Fibroblast of villous mesenchyme (primary cell): ENCODE measurements at regions not wholly inside any gene's neighbourhood (a gene's known extent, or its start where the extent isn't known, plus 50 kb on each side); places are given as distances from the start of the nearest gene placed in this dataset.

Experiments
- DNase-seq: peaks from one replicate; pipeline ENCODE4 v3.0.0-alpha.2; 2010; ENCODE audit warnings: low read depth
- H3K4me3 ChIP-seq: 2 replicates; pipeline ENCODE4 v1.5.1; 2011; ENCODE audit warnings: low read depth, mild to moderate bottlenecking, low read length
- CTCF ChIP-seq: IDR thresholded peaks from 2 replicates; pipeline ENCODE4 v1.5.1; 2012; ENCODE audit warnings: low read depth, mild to moderate bottlenecking, low read length; ENCODE audit not compliant: insufficient read depth

- TF ChIP-seq CTCF, result no peak
- DNase-seq, result no peak
- no peak overlapping the region for H3K4me3 ChIP-seq
Measured at GRCh38 chr4:130309221-130309620, 1213.3 kb downstream of the C4orf33 start.

GRCh38 chr4:130322439-130322838 lies 1226.5 kb downstream of the C4orf33 start:
- no peak for TF ChIP-seq CTCF
- no peak for DNase-seq
- no peak overlapping the region for H3K4me3 ChIP-seq

GRCh38 chr4:130329036-130329435 lies 1233.1 kb downstream of the C4orf33 start:
- H3K4me3 ChIP-seq, result no peak overlapping the region
- no peak for TF ChIP-seq CTCF
- no peak for DNase-seq

GRCh38 chr4:130333241-130333759 lies 1237.3 kb downstream of the C4orf33 start:
- DNase-seq, result no peak
- no peak overlapping the region for H3K4me3 ChIP-seq
- no peak for TF ChIP-seq CTCF

- DNase-seq, result no peak
- H3K4me3 ChIP-seq, result no peak overlapping the region
- no peak for TF ChIP-seq CTCF
Measured at GRCh38 chr4:130335417-130336194, 1239.7 kb downstream of the C4orf33 start.

- peak; percentile 16 for DNase-seq
- peak; percentile 51 for TF ChIP-seq CTCF
Measured at GRCh38 chr4:130336585-130337217, 1240.7 kb downstream of the C4orf33 start.

GRCh38 chr4:130338851-130339250 lies 1242.9 kb downstream of the C4orf33 start:
- DNase-seq, result no peak
- TF ChIP-seq CTCF, result no peak
- H3K4me3 ChIP-seq, result no peak overlapping the region

More at GRCh38 chr4:130336585-130337217, 1240.7 kb downstream of the C4orf33 start:
- no peak overlapping the region for H3K4me3 ChIP-seq
